Kidney (tissue), 13 donors: ENCODE measurements at regions not wholly inside any gene's neighbourhood (a gene's known extent, or its start where the extent isn't known, plus 50 kb on each side); places are given as distances from the start of the nearest gene placed in this dataset.

ENCODE experiments used
- DNase-seq, 5 donors: peaks; one replicate each; pipeline ENCODE4 v3.0.0-alpha.2; 2013 to 2020
- FAIRE-seq: peaks from 2 replicates; lab custom pipeline; 2012; peaks lifted over from hg19 to GRCh38; lab: Jason Lieb, UNC
- H3K27ac ChIP-seq, 2 donors: one replicate each; pipeline ENCODE4 v1.7.0; 2013; ENCODE audit warnings: low read depth in 2 of 2, low read length in 2 of 2, inconsistent platforms in 1 of 2
- H3K27me3 ChIP-seq: one replicate; pipeline ENCODE4 v1.7.1; 2013; ENCODE audit warnings: low read length, inconsistent platforms; ENCODE audit not compliant: control insufficient read depth, insufficient read depth
- H3K36me3 ChIP-seq, 3 donors: one replicate each; pipeline versions ENCODE4 v1.7.0 to v1.7.1; 2013; ENCODE audit warnings: low read length in 3 of 3, control low read depth in 1 of 3, inconsistent platforms in 1 of 3; ENCODE audit not compliant: insufficient read depth in 3 of 3, control insufficient read depth in 2 of 3
- H3K4me1 ChIP-seq, 3 donors: one replicate each; pipeline versions ENCODE4 v1.7.0 to v1.7.1; 2013; ENCODE audit warnings: low read length in 3 of 3, inconsistent platforms in 1 of 3, low read depth in 1 of 3; ENCODE audit not compliant: control insufficient read depth in 2 of 3, insufficient read depth in 2 of 3
- H3K4me3 ChIP-seq, 3 donors: one replicate each; pipeline versions ENCODE4 v1.7.0 to v1.8.1; 2013; ENCODE audit warnings: low read length in 3 of 3, control low read depth in 1 of 3, inconsistent platforms in 1 of 3
- H3K9ac ChIP-seq, 3 donors: one replicate each; pipeline versions ENCODE4 v1.7.0 to v1.7.1; 2013; ENCODE audit warnings: low read length in 3 of 3, control low read depth in 1 of 3, inconsistent platforms in 1 of 3
- H3K9me3 ChIP-seq, 3 donors: one replicate each; pipeline versions ENCODE4 v1.7.0 to v1.7.1; 2013; ENCODE audit warnings: low read length in 3 of 3, control low read depth in 1 of 3, inconsistent platforms in 1 of 3; ENCODE audit not compliant: control insufficient read depth in 2 of 3, insufficient read depth in 1 of 3
- intact Hi-C: fragments of 100-400 bp; cut with DNase I; formaldehyde crosslinking; loops from one replicate; pipeline ENCODE4 v1.11.1; 2022
- TF ChIP-seq, protein P1 (sequence below): IDR thresholded peaks from 3 replicates; pipeline ENCODE4 v1.5.1; 2012; ENCODE audit warnings: mild to moderate bottlenecking, moderate library complexity, borderline replicate concordance; ENCODE audit not compliant: insufficient read depth; ENCODE audit errors: extremely low read depth
- donor health status: control.
- donor health status: control.
- donor health status: control.
- donor health status: control.
- donor health status: control.
- donor health status: DM: yes; HTN: yes; CAD: no.
- donor health status: Normal renal cell carcinoma (clear cell type).

DNA sequence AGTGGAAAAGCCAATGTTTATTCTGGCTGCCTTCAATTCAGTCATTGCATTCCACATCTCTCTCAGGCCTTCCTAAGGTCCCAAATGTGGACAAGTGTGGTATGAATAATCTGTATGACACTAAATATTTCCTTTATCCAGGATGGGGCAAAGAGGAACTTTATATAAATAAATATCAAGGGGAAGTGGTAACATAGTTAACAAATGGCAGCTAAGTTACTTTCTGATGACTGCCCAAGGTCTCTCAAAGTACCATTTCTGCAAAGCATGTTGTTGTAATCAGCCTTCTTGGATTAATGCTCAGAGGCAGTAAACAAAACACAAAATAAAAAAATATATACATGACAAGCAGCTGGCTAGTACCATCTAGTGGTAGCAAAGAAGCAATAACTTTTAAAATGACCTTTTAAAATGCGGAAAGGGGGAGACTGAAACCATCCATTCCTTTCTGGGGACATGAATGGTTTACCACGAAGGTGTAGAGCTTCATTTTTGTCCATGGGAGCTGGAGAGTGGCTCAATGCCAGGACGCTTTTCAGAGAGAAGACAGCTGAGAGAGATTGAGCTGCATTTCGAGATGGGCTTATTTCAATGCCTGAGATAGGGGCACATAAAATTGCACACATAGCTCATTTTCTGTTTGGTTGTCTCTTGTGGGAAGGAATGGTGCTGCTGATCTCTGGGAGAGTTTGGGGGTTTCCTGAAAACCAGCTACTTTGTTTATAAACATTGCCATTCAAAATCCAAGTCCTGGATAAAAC lies 259.2 kb downstream of the RFC3 start:
- Histone ChIP-seq H3K27ac (no peak overlapping the region), H3K9me3 (no peaks in the 10 kb centered on the region), H3K4me3 (no peak overlapping the region), H3K4me1 (peaks cover 0 to 6% (median 5%) of the 10 kb centered on the region in 3 donors), H3K27me3 (no peaks in the 10 kb centered on the region), H3K9ac (no peak overlapping the region), H3K36me3 (no peaks in the 10 kb centered on the region)
- intact Hi-C loops, result no loop called here
- TF ChIP-seq, protein P1, sequence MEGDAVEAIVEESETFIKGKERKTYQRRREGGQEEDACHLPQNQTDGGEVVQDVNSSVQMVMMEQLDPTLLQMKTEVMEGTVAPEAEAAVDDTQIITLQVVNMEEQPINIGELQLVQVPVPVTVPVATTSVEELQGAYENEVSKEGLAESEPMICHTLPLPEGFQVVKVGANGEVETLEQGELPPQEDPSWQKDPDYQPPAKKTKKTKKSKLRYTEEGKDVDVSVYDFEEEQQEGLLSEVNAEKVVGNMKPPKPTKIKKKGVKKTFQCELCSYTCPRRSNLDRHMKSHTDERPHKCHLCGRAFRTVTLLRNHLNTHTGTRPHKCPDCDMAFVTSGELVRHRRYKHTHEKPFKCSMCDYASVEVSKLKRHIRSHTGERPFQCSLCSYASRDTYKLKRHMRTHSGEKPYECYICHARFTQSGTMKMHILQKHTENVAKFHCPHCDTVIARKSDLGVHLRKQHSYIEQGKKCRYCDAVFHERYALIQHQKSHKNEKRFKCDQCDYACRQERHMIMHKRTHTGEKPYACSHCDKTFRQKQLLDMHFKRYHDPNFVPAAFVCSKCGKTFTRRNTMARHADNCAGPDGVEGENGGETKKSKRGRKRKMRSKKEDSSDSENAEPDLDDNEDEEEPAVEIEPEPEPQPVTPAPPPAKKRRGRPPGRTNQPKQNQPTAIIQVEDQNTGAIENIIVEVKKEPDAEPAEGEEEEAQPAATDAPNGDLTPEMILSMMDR, result peak; percentile 51
- DNase-seq (peak in 2 of 5 donors; percentile 19 to 46), FAIRE-seq (no peak)

DNA sequence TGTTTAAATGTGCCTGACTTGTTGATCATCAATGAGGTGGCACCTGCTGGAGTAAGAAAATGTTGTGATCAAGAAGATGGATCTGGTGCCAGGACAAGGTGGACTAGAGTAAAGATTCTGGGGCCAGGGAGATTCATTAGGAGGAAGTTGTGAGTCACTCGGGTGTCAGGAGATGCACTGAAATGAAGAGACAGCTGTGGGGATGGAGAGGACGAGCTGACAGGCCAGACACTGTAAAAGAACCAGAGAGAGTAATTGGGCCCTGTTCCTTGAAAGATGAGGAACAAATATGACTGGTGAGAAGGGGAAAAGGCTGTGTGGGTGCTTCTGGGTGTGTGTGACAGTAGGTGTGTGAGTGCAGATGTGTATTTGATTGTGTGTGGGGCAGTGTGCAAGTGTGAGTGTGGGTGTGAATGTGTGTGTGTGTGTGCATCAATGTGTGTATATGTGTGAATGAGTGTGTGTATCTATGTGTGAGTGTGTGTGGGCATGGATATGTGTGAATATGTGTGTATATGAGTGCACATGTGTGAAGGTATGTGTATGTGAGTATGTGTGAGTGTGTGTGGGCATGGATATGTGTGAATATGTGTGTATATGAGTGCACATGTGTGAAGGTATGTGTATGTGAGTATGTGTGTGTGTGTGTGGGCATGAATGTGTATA lies 260.5 kb downstream of the RFC3 start:
- Histone ChIP-seq H3K27me3 (no peaks in the 10 kb centered on the region), H3K9me3 (no peaks in the 10 kb centered on the region), H3K36me3 (no peaks in the 10 kb centered on the region), H3K4me1 (peaks cover 0 to 6% (median 5%) of the 10 kb centered on the region in 3 donors), H3K27ac (no peak overlapping the region), H3K9ac (no peak overlapping the region), H3K4me3 (no peak overlapping the region)
- FAIRE-seq (no peak), DNase-seq (no peak)
- TF ChIP-seq, protein P1, result no peak
- intact Hi-C loops, result no loop called here

DNA sequence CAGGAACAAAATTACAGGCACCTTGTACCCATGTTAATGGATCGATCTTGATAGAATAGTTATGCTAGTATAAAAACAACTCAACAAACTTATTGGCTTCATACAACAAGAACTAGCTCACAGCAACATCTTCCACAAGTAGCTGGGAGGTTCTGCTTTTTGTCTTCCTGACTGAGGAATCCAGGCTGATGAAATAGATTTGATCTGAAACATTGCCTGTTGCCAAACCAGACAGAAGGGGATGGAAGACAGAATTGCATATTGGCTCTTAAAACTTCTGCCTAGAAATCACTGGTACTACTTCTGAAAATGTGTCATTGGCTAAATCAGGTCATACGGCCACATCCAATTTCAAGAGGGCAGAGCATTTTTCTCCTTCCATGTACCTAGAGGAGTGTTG lies 267.3 kb downstream of the RFC3 start:
- TF ChIP-seq, protein P1, result no peak
- intact Hi-C loops, result no loop called here

More for the DNA sequence above, 267.3 kb downstream of the RFC3 start:
- no peaks in the 10 kb centered on the region for H3K36me3 ChIP-seq
- H3K9me3 ChIP-seq, result no peaks in the 10 kb centered on the region
- H3K27me3 ChIP-seq, result no peaks in the 10 kb centered on the region
- H3K4me1 ChIP-seq, result no peaks in the 10 kb centered on the region
- H3K9ac ChIP-seq, result no peak overlapping the region
- DNase-seq (no peak), FAIRE-seq (no peak)
- H3K4me3 ChIP-seq, result no peak overlapping the region
- H3K27ac ChIP-seq, result no peak overlapping the region
